HUES48 (cell line): ENCODE measurements at regions not wholly inside any gene's neighbourhood (a gene's known extent, or its start where the extent isn't known, plus 50 kb on each side); places are given as distances from the start of the nearest gene placed in this dataset.

ENCODE experiments used
- H3K27ac ChIP-seq: one replicate; pipeline ENCODE4 v1.7.0; 2013; ENCODE audit warnings: low read depth, low read length, inconsistent platforms
- H3K27me3 ChIP-seq: 2 replicates; pipeline ENCODE4 v1.6.1; 2013; ENCODE audit warnings: mild to moderate bottlenecking, low read length; ENCODE audit not compliant: control insufficient read depth, insufficient read depth
- H3K36me3 ChIP-seq: 2 replicates; pipeline ENCODE4 v1.6.1; 2013; ENCODE audit warnings: low read length; ENCODE audit not compliant: control insufficient read depth, insufficient read depth
- H3K4me1 ChIP-seq: 2 replicates; pipeline ENCODE4 v1.6.1; 2013; ENCODE audit warnings: mild to moderate bottlenecking, low read length; ENCODE audit not compliant: control insufficient read depth, insufficient read depth
- H3K4me3 ChIP-seq: 2 replicates; pipeline ENCODE4 v1.5.1; 2013; ENCODE audit warnings: mild to moderate bottlenecking, low read depth, low read length
- H3K9ac ChIP-seq: 2 replicates; pipeline ENCODE4 v1.6.1; 2013; ENCODE audit warnings: mild to moderate bottlenecking, low read depth, low read length, moderate library complexity
- H3K9me3 ChIP-seq: 2 replicates; pipeline ENCODE4 v1.6.1; 2013; ENCODE audit warnings: low read length; ENCODE audit not compliant: control insufficient read depth, insufficient read depth

DNA sequence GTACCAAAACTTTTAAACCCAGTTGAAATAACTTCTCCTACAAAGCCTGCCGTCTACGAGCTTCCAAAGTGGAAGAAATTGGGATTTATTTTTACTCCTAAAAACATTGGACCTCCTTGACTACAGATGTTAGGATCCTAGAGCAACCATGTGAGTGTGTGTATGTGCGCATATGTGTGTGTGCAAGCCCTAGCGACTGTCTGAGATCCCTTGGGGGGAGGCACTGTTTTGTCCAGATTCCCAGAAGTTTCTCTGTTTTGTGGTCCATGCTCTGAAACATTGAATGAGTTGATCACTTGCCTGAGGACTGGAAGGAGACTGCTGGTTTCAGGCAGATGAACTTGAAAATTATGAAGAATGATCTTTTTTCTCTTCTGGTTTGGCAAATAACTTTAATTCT is 312.3 kb upstream of the ZNF32 start:
- H3K9ac ChIP-seq = no peak overlapping the region
- H3K27ac ChIP-seq = no peak overlapping the region
- H3K36me3 ChIP-seq = no peaks in the 10 kb centered on the region
- H3K9me3 ChIP-seq = no peaks in the 10 kb centered on the region
- H3K27me3 ChIP-seq = no peaks in the 10 kb centered on the region
- H3K4me1 ChIP-seq = no peaks in the 10 kb centered on the region
- H3K4me3 ChIP-seq = no peak overlapping the region

DNA sequence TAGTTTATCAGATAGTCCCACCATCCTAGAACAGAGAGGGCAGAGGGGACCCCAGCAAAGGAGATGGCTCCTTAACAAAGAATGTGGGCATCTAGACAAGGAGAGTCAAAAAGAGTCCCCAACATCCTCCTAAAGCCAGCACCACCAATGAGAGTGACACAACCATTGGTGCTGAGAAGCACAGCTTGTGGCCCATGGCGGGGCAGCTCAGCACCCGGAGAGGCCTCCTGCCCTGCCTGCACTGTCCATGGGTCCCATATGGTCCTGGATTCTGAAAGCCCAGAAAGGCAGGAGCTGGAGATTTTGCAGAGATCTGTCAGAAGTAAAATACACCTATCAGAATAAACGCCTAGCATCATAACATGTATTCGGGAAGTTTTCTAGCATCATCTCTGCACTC is 311.8 kb upstream of the ZNF32 start:
- no peaks in the 10 kb centered on the region for H3K27me3 ChIP-seq

DNA sequence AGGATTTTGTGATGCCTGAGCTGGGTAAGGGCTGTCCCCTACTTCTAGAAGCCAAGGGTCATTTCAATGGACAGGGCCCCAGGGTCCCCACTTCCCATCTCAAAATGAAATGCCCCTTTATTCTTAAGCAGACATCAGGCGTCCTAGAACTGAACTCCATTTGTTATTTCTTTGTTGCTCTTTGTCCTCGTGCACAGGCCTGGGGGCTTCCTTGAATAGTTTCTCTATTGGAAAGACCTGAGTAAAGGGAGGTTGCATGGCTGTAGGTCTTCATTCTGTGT is 311.4 kb upstream of the ZNF32 start:
- Histone ChIP-seq H3K27me3 (no peaks in the 10 kb centered on the region), H3K9ac (no peak overlapping the region), H3K36me3 (no peaks in the 10 kb centered on the region), H3K4me3 (no peak overlapping the region), H3K9me3 (no peaks in the 10 kb centered on the region), H3K4me1 (no peaks in the 10 kb centered on the region), H3K27ac (no peak overlapping the region)

More for the DNA sequence above, 311.8 kb upstream of the ZNF32 start:
- no peak overlapping the region for H3K4me3 ChIP-seq
- no peaks in the 10 kb centered on the region for H3K36me3 ChIP-seq
- no peak overlapping the region for H3K9ac ChIP-seq
- no peaks in the 10 kb centered on the region for H3K4me1 ChIP-seq
- H3K9me3 ChIP-seq = no peaks in the 10 kb centered on the region
- no peak overlapping the region for H3K27ac ChIP-seq

DNA sequence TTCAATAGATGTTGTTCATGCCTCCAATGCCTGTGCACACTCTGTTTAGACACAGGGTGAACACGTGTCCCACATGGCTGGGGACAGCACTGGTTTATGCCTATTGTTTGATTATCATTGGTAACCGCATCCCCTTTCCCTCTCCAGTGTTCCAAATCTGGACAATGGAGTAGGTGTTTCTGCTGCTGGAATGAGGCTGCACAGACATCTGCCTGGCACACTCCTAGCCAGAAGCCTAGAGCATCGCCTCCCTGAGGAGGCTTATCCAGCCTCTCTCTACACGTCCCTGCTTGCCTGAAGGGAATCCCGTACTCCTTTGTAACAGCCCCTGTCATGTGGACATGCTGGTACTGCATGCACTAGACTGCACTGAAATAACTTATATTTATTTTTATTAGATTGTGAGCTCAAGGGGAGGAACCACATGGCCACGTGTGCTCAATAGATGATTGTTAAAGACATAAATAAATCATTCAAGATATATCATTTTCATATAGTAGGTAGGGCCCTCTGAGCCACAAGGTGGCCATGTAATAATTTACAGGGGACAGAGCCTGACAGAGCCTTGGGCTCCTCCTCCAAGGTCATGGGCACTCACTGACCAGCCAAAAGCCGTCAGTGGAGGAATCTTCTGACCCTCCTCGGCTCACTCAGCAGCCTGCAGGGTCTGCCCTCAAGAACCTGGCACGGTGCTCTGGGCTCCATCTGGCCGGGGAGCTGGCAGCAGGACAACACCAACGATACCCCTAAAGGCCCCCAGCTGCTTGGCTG is 310.9 kb upstream of the ZNF32 start:
- no peak overlapping the region for H3K4me3 ChIP-seq
- H3K27me3 ChIP-seq = no peaks in the 10 kb centered on the region
- no peaks in the 10 kb centered on the region for H3K9me3 ChIP-seq
- H3K9ac ChIP-seq = no peak overlapping the region
- H3K36me3 ChIP-seq = no peaks in the 10 kb centered on the region
- no peak overlapping the region for H3K27ac ChIP-seq
- H3K4me1 ChIP-seq = 0 out of 2 replicates have a peak, but pooled peaks cover 2% of the 10 kb centered on the region

DNA sequence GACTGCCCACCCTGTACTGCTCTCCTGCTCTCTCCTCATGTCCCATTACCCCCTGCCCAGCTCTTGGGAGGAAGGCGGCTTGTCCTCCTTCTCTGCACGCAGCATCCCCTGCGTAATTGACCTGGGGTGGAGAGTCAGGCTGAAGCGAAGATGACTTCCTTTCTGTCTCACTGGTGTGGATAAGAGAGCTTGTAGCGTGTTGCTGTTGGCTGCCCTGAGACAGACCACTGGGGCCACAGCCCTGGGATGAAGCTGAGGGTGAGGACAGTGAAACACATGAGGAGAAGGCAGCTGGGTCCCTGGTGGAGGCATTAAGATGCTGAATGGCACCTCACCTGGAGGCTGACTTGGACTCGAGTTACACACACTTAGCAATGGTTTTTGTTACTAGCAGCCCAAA is 310.3 kb upstream of the ZNF32 start:
- Histone ChIP-seq H3K9ac (no peak overlapping the region), H3K27ac (no peak overlapping the region), H3K4me1 (0 out of 2 replicates have a peak, but pooled peaks cover 2% of the 10 kb centered on the region), H3K4me3 (no peak overlapping the region), H3K36me3 (no peaks in the 10 kb centered on the region), H3K27me3 (no peaks in the 10 kb centered on the region), H3K9me3 (no peaks in the 10 kb centered on the region)

DNA sequence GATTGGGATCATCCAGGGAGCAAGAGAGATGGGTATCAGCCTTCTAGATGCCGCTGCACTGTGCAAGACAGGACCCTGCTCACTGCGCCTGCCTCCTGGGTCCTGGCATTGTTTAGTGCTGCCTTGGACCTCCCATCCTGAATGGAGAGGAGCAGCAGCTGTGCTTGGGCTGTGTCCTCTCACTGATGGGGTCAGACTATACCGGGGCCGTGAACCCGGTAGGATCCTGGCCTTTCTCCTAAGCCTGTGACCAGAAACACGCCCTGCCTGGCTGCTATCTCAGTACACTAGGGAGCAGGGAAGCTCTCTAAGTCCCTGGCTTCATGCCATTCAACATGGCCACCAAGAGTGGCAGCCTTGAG is 309.4 kb upstream of the ZNF32 start:
- Histone ChIP-seq H3K4me3 (no peak overlapping the region), H3K4me1 (0 out of 2 replicates have a peak, but pooled peaks cover 2% of the 10 kb centered on the region), H3K9ac (no peak overlapping the region), H3K9me3 (peaks cover 3% of the 10 kb centered on the region), H3K27ac (no peak overlapping the region), H3K27me3 (no peaks in the 10 kb centered on the region), H3K36me3 (no peaks in the 10 kb centered on the region)

DNA sequence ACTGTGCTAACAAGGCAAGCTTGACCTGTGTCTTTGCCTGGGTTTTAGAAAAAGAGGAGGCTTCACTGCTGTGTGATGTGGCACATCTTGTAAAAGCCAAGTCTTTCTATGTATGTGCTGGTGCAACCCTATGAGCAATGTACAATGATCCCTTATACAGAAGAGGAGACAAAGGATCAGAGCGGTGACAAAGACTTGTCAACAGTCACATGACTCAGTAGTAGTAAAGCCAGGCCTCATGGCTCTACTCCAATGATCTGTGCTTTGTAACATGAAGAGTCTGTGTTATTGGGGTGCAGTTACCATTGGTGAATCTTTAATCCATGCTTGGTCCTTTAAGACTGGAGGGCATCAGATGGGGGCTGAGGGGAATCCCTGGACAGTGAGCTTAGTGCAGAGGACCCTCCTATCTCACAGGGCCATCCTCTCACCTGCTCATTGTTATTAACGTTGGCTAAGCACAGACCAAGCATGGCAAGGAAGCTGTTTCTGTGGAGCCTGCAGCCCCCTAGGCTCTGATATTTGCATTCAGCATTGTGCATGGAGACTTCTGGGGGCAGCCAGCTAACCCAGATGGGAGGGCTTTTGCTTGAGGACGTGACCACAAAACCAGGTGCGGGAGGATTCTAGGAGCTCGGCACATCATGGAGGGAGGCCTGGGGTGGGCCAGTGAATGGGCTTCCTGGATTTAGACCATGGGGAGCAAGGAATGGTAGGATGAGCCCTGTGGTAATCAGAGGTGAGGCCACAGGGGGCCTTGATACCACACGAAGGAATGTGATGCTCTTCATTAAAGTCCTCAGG is 308.8 kb upstream of the ZNF32 start:
- Histone ChIP-seq H3K4me1 (0 out of 2 replicates have a peak, but pooled peaks cover 2% of the 10 kb centered on the region), H3K4me3 (no peak overlapping the region), H3K27ac (no peak overlapping the region), H3K9ac (no peak overlapping the region), H3K9me3 (peaks cover 6% of the 10 kb centered on the region), H3K36me3 (no peaks in the 10 kb centered on the region), H3K27me3 (no peaks in the 10 kb centered on the region)

DNA sequence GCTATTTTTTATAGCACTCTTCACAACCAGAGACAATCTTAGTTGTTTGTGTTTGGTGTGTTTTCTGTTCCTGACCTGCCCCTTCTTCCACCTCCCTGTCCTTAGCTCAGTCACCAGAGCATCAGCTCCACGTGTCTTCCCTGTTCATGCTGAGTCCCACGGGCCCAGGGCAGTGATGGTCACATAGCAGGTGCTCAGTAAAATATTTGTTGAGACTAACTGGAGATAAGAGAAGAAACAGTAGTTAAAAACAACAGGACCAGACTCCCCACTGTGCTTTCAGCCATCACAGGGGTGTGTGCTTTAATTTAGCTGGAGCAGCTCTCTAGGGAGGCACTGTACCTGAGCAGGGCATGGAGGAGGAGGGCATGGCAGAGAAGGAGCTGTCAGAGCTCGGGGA is 307.3 kb upstream of the ZNF32 start:
- H3K27ac ChIP-seq = no peak overlapping the region
- H3K9me3 ChIP-seq = peaks cover 6% of the 10 kb centered on the region
- H3K9ac ChIP-seq = no peak overlapping the region
- H3K27me3 ChIP-seq = no peaks in the 10 kb centered on the region
- no peaks in the 10 kb centered on the region for H3K36me3 ChIP-seq
- H3K4me1 ChIP-seq = 0 out of 2 replicates have a peak, but pooled peaks cover 2% of the 10 kb centered on the region
- no peak overlapping the region for H3K4me3 ChIP-seq

DNA sequence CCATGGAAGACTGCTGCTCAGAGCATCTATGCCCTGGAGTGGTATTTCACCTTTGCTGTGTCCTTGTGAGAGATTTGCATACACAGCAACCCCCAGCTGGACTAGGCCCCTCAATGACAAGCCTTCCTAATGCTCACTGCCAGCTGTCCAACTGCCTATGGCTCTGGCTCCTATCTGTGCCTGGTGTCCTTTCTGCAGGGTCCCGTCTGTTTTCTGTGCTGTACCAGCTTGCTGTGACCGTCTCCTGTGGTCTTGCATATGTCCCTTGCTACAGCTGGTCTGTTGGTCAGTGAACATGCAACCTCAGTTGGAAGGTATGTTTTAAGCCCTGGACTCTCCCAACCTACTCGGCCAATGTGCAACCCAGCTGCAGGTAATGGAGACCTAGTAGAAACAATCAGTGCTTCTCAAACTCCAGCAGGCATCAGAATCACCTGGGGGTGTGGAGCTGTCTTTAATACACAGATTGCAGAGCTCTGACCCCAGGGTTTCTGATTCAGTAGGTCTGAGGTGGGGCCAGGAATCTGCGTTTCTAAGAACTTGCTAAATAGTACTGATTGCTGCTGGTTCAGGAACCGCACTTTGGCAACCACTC is 306.4 kb upstream of the ZNF32 start:
- Histone ChIP-seq H3K4me1 (0 out of 2 replicates have a peak, but pooled peaks cover 2% of the 10 kb centered on the region), H3K36me3 (no peaks in the 10 kb centered on the region), H3K4me3 (no peak overlapping the region), H3K27me3 (no peaks in the 10 kb centered on the region), H3K9ac (no peak overlapping the region), H3K27ac (no peak overlapping the region), H3K9me3 (peaks cover 6% of the 10 kb centered on the region)

DNA sequence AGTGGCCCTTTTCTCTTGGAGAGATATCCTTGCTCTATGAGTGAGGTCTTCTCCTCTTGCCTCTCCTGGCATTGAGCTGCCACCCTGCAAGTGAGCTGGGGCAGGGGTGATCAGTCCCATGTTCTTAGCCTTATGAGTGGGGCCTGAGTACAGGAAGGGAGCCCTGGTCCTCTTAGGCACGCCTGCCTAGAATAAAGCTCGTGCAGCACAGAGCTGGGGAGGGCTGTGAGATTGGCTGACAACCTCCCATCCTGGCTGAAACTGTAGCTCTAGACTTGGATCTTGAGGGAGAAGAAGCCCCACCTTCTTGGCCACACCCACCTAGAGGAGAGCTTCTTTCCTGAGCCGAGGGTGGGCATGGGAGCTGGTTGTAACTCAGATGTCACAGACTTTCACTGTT is 305.0 kb upstream of the ZNF32 start:
- no peak overlapping the region for H3K27ac ChIP-seq
- H3K36me3 ChIP-seq = no peaks in the 10 kb centered on the region
- no peaks in the 10 kb centered on the region for H3K27me3 ChIP-seq
- H3K9ac ChIP-seq = no peak overlapping the region
- no peak overlapping the region for H3K4me3 ChIP-seq
- H3K4me1 ChIP-seq = 0 out of 2 replicates have a peak, but pooled peaks cover 2% of the 10 kb centered on the region
- peaks cover 6% of the 10 kb centered on the region for H3K9me3 ChIP-seq

DNA sequence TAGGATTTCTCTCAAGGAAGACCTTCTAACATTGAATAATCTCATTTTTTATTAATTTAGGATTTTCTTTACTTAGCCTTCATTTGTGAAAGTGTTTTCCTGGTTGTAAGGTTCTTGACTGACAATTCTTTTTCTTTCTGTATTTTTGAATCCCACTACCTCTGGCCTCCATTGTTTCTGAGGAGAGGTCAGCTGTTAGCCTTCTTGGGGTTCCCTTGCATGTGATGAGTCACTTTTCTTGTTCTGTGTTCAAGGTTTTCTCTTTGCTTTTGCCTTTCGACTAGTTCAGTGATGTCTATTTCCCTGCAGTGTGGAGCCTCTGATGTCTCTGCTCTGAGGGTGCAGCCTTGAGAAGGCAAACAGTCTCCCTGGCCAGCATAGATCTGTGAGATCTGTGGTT is 304.1 kb upstream of the ZNF32 start:
- no peak overlapping the region for H3K4me3 ChIP-seq
- H3K27ac ChIP-seq = no peak overlapping the region
- H3K27me3 ChIP-seq = no peaks in the 10 kb centered on the region
- H3K36me3 ChIP-seq = no peaks in the 10 kb centered on the region
- H3K9ac ChIP-seq = no peak overlapping the region
- peaks cover 6% of the 10 kb centered on the region for H3K9me3 ChIP-seq
- H3K4me1 ChIP-seq = 0 out of 2 replicates have a peak, but pooled peaks cover 2% of the 10 kb centered on the region
